Adrenal gland (tissue), 9 donors: ENCODE measurements at regions not wholly inside any gene's neighbourhood (a gene's known extent, or its start where the extent isn't known, plus 50 kb on each side); places are given as distances from the start of the nearest gene placed in this dataset.

ENCODE experiments used
- DNase-seq, 7 donors: peaks; one replicate each; pipeline ENCODE4 v3.0.0-alpha.2; 2019 to 2020
- H3K27ac ChIP-seq, 5 donors: fragments of 200-600 bp; sonication (generic) in 4 of 5; 1 replicate in 3 of 5; 2 replicates in 2 of 5; pipeline versions ENCODE4 v1.5.1 to v1.8.0; 2016 to 2020; ENCODE audit warnings: mild to moderate bottlenecking in 1 of 5
- H3K27me3 ChIP-seq: fragments of 200-600 bp; 2 replicates; pipeline ENCODE4 v1.8.0; 2021
- H3K36me3 ChIP-seq, 2 donors: fragments of 200-600 bp; replicated peaks in 1 of 2; 1 replicate in 1 of 2; 2 replicates in 1 of 2; pipeline versions ENCODE4 v1.5.1 to v1.8.0; 2018 to 2022
- H3K4me1 ChIP-seq, 2 donors: fragments of 200-600 bp; replicated peaks in 1 of 2; 1 replicate in 1 of 2; 2 replicates in 1 of 2; pipeline versions ENCODE4 v1.5.1 to v1.8.0; 2018 to 2021
- H3K4me3 ChIP-seq, 4 donors: fragments of 200-600 bp; sonication (generic) in 3 of 4; one replicate each; pipeline ENCODE4 v1.5.1; 2016 to 2018
- H3K9me3 ChIP-seq, 3 donors: fragments of 200-600 bp; sonication (generic) in 1 of 3; replicated peaks in 1 of 3; 1 replicate in 2 of 3; 2 replicates in 1 of 3; pipeline versions ENCODE4 v1.5.1 to v1.8.0; 2016 to 2021
- CTCF ChIP-seq, 6 experiments: fragments of 450-650 bp in 4 of 6; fragments of 200-600 bp in 2 of 6; sonication (generic) in 1 of 6; IDR thresholded peaks; 1 replicate in 5 of 6; 2 replicates in 1 of 6; pipeline versions ENCODE4 v1.5.1 to v1.8.0; 2016 to 2021; ENCODE audit warnings: antibody characterized with exemption in 6 of 6, mild to moderate bottlenecking in 2 of 6, moderate library complexity in 1 of 6
- POLR2A ChIP-seq, 2 donors: fragments of 450-650 bp; IDR thresholded peaks; one replicate each; pipeline ENCODE4 v1.6.1; 2017; ENCODE audit warnings: antibody characterized with exemption in 2 of 2, mild to moderate bottlenecking in 2 of 2, moderate library complexity in 1 of 2
- WGBS, 4 donors: extraction: QIAGEN DNeasy Blood & Tissue Kit in 2 of 4; methylation state at CpG; one replicate each; pipeline versions ENCODE4 v1.1.5 to v1.1.7; 2013 to 2017; 5-methylcytosine and 5-hydroxymethylcytosine counted together
- intact Hi-C, 2 donors: fragments of 100-400 bp; cut with DNase I; formaldehyde crosslinking; loops; one replicate each; pipeline versions ENCODE4 v1.14.1 to v1.15.0; 2022 to 2023
- donor health status: healthy with polysubstance abuse.
- donor health status: Bipolar disorder and iron deficiency.
- donor health status: DM: yes; HTN: yes; CAD: no.
- donor health status: DM: no; HTN: no; CAD: no.
- donor health status: DM: no; HTN: no; CAD: no.

DNA sequence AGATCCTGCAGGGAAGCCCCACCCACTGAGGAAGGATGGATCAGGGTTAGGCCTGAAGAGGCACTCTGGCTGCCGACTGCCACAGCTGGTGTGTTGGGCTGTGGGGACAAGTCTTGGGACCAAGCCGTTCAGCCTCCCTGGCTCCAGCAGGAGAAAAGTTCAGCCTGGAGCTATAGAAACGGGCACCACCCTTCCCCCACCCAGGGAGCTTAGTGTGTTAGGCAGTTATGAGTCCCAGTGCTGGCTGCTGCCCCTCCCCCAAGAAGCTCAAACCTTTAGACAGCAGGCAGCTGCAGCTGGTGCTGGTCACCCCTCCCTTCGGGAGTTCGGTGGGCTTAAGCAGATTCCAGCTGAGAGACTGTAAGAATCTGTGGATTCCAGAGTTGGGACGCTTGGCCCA is 447.1 kb upstream of the HS6ST1 start:
- Histone ChIP-seq H3K4me3 (no peak overlapping the region), H3K36me3 (no peaks in the 10 kb centered on the region), H3K27ac (no peak overlapping the region), H3K9me3 (no peaks in the 10 kb centered on the region), H3K4me1 (no peaks in the 10 kb centered on the region), H3K27me3 (no peaks in the 10 kb centered on the region)
- 71 to 87% (median 86%) methylated on average over 4 to 6 of the region's 6 CpGs for WGBS, 4 donors
- intact Hi-C loops = no loop called here
- no peak for TF ChIP-seq CTCF (IDR thresholded peaks at IDR 0.05)
- no peak for TF ChIP-seq POLR2A (IDR thresholded peaks at IDR 0.05)
- no peak for DNase-seq

DNA sequence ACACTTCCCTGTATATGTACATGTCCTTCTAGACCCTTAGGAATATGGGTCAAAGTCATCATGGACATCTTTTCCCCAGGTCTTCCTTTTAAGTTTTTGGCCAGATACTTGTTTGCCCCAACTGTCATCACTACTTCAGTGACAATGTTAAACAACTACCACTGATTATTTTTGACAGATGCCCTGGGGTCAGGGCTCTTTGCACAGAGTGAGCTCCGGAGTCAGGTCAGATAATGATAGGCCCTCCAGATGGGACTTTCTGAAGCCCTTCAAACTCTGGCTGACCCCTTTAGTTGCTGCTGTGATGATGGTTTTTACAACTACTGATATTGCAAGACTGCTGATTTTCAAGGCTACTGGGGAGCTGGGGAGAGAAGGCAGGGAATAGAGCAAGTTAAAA is 449.4 kb upstream of the HS6ST1 start:
- no peaks in the 10 kb centered on the region for H3K36me3 ChIP-seq

GRCh38 chr2:128769457-128770142 is 450.9 kb upstream of the HS6ST1 start:
- Histone ChIP-seq H3K4me1 (no peaks in the 10 kb centered on the region), H3K27ac (no peak overlapping the region), H3K36me3 (no peaks in the 10 kb centered on the region), H3K9me3 (no peaks in the 10 kb centered on the region), H3K4me3 (no peak overlapping the region), H3K27me3 (no peaks in the 10 kb centered on the region)
- 94 to 99% (median 97%) methylated on average over 7 of the region's 7 CpGs for WGBS, 4 donors
- intact Hi-C loops = no loop called here
- DNase-seq = no peak
- no peak for TF ChIP-seq POLR2A (IDR thresholded peaks at IDR 0.05)
- TF ChIP-seq CTCF (IDR thresholded peaks at IDR 0.05) = no peak

More for the DNA sequence above, 449.4 kb upstream of the HS6ST1 start:
- Histone ChIP-seq H3K27me3 (no peaks in the 10 kb centered on the region), H3K4me3 (no peak overlapping the region), H3K27ac (no peak overlapping the region), H3K9me3 (no peaks in the 10 kb centered on the region), H3K4me1 (no peaks in the 10 kb centered on the region)
- WGBS, 4 donors = 38 to 63% (median 51%) methylated on average over 1 of the region's 1 CpG
- TF ChIP-seq CTCF (IDR thresholded peaks at IDR 0.05) (no peak), POLR2A (IDR thresholded peaks at IDR 0.05) (no peak)
- intact Hi-C loops = no loop called here
- no peak for DNase-seq

DNA sequence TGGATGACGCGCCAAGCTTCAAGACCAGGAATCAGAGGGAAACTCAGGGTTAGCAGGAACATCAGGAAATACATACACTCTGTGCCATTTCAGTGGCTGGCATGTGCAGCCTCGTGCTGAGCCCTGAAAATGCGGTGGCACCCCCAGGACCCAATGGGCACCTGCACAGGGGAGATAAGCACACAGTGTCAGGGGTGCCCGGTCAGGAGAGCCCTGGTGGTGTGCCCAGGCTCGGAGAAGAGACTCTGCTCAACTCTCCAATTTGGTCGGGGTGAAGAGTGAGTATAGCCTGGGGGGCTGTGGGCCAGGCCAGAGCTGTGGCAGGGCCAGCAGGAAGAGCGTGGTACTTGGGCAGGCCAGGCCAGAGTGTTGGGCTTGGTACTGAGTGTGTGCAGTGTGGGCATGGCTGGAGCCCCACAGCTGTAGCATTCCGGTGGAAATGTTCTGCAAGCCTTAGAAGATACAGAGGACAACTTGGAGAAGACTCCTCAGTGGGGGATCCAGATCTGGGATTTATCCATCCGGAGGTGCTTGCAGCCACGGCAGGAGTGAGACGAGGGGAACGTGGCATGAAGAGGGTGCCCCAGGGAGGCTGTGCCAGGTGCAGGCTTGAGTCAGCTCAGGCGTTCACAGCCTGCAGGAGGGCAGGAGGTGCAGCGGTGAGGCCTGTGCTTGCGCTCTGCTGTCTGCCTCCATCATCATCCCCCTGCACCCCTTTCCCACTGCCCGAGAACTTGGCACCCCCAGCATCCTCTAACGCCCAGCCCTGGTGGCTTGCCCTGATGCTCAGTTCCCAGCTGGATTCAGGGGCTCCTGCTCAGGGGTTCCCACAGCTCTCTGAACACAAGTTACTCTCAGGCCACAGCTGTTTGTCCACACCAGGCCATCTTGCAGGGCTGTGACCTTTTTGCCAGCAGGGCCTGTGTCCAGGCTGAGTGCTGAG is 451.7 kb upstream of the HS6ST1 start:
- WGBS, 4 donors = 93 to 95% (median 95%) methylated on average over 11 to 18 of the region's 18 CpGs
- Histone ChIP-seq H3K36me3 (no peaks in the 10 kb centered on the region), H3K27ac (no peak overlapping the region), H3K27me3 (no peaks in the 10 kb centered on the region), H3K9me3 (no peaks in the 10 kb centered on the region), H3K4me3 (no peak overlapping the region), H3K4me1 (no peaks in the 10 kb centered on the region)
- intact Hi-C loops = no loop called here
- no peak for TF ChIP-seq POLR2A (IDR thresholded peaks at IDR 0.05)
- TF ChIP-seq CTCF (IDR thresholded peaks at IDR 0.05) = no peak
- no peak for DNase-seq
